OCI-LY7 (cell line): ENCODE measurements at regions not wholly inside any gene's neighbourhood (a gene's known extent, or its start where the extent isn't known, plus 50 kb on each side); places are given as distances from the start of the nearest gene placed in this dataset.

ENCODE experiments used
- BruUV-seq: library from RNA; stranded (reverse); fragments of 400-500 nt; replicated peaks from 2 replicates; lab custom pipeline; 2021; lab: Mats Ljungman, UMichigan
- CTCF ChIA-PET: fragments of 300-600 bp; sonication (Branson Sonifier 250); formaldehyde crosslinking; loops from one replicate; lab custom pipeline; 2022; ENCODE audit warnings: antibody characterized with exemption; ENCODE audit not compliant: unreplicated experiment; lab: Charles Lee
- POLR2A ChIA-PET: fragments of 300-600 bp; sonication (Branson Sonifier 250); formaldehyde crosslinking; loops from one replicate; lab custom pipeline; 2022; ENCODE audit warnings: antibody characterized with exemption; lab: Charles Lee
- DNase-seq: peaks from one replicate; pipeline ENCODE4 v3.0.0-alpha.2; 2015; ENCODE audit warnings: low spot score
- H2AFZ ChIP-seq: fragments of 200-600 bp; sonication (generic), shearing (Covaris generic); 2 replicates; pipeline ENCODE4 v1.6.1; 2014; ENCODE audit warnings: mild to moderate bottlenecking, antibody characterized with exemption, low read length, moderate library complexity
- H3K27ac ChIP-seq: fragments of 200-600 bp; sonication (generic); 2 replicates; pipeline ENCODE4 v1.5.1; 2014; ENCODE audit warnings: mixed run types, low read depth, mild to moderate bottlenecking, moderate library complexity, low read length, inconsistent platforms; ENCODE audit not compliant: poor library complexity, severe bottlenecking
- H3K36me3 ChIP-seq: fragments of 200-600 bp; sonication (generic); 2 replicates; pipeline ENCODE4 v1.6.1; 2014; ENCODE audit warnings: mild to moderate bottlenecking, antibody characterized with exemption, low read length, moderate library complexity, mixed read lengths; ENCODE audit not compliant: insufficient read depth
- H3K4me1 ChIP-seq: fragments of 200-600 bp; sonication (generic); 2 replicates; pipeline ENCODE4 v1.5.1; 2014; ENCODE audit warnings: mild to moderate bottlenecking, low read length; ENCODE audit not compliant: insufficient read depth, poor library complexity, severe bottlenecking
- H3K4me2 ChIP-seq: fragments of 200-600 bp; sonication (generic); 2 replicates; pipeline ENCODE4 v1.6.1; 2014; ENCODE audit warnings: mild to moderate bottlenecking, low read length
- H3K4me3 ChIP-seq: fragments of 200-600 bp; sonication (generic); 2 replicates; pipeline ENCODE4 v1.5.1; 2014; ENCODE audit warnings: mild to moderate bottlenecking, low read depth, low read length; ENCODE audit not compliant: poor library complexity, severe bottlenecking
- H3K79me2 ChIP-seq: fragments of 200-600 bp; sonication (generic); 2 replicates; pipeline ENCODE4 v1.6.1; 2016; ENCODE audit warnings: low read depth, mild to moderate bottlenecking, low read length, moderate library complexity, mixed read lengths; ENCODE audit not compliant: insufficient read depth
- H3K9me2 ChIP-seq: fragments of 200-600 bp; sonication (generic); 2 replicates; pipeline ENCODE4 v1.6.1; 2016; ENCODE audit warnings: mild to moderate bottlenecking, low read length, mixed read lengths; ENCODE audit not compliant: insufficient read depth
- H3K9me3 ChIP-seq: fragments of 200-600 bp; sonication (generic); 2 replicates; pipeline ENCODE4 v1.6.1; 2014; ENCODE audit warnings: mild to moderate bottlenecking, mixed run types, low read length, mixed read lengths
- H4K20me1 ChIP-seq: fragments of 200-600 bp; sonication (generic); 2 replicates; pipeline ENCODE4 v1.6.1; 2014; ENCODE audit warnings: mild to moderate bottlenecking, antibody characterized with exemption, low read length, moderate library complexity, mixed read lengths; ENCODE audit not compliant: insufficient read depth
- CTCF ChIP-seq: fragments of 200-600 bp; sonication (generic); conservative IDR thresholded peaks from 2 replicates; pipeline ENCODE4 v1.5.1; 2014; ENCODE audit warnings: mild to moderate bottlenecking, antibody characterized with exemption, low read length, moderate library complexity, mixed read lengths
- EZH2phosphoT487 ChIP-seq: fragments of 200-600 bp; sonication (generic); IDR thresholded peaks from 2 replicates; pipeline ENCODE4 v1.6.1; 2018; ENCODE audit warnings: low read depth, borderline replicate concordance, mild to moderate bottlenecking, mixed run types, antibody characterized with exemption, low read length, moderate library complexity, mixed read lengths
- intact Hi-C: fragments of 100-400 bp; cut with micrococcal nuclease; formaldehyde crosslinking; loops from one replicate; pipeline ENCODE4 v1.10.0; 2022; ENCODE audit not compliant: unreplicated experiment

GRCh38 chr5:96250782-96251181 lies 182.3 kb downstream of the PCSK1 start:
- H3K9me3 ChIP-seq, result no peaks in the 10 kb centered on the region
- H2AFZ ChIP-seq, result no peak overlapping the region
- CTCF ChIA-PET, result no interaction called here
- no peaks in the 10 kb centered on the region for H3K79me2 ChIP-seq
- H3K36me3 ChIP-seq, result no peaks in the 10 kb centered on the region
- no peak overlapping the region for H3K4me2 ChIP-seq
- no peaks in the 10 kb centered on the region for H4K20me1 ChIP-seq
- TF ChIP-seq EZH2phosphoT487 (no peak), CTCF (no peak)
- H3K27ac ChIP-seq, result no peak overlapping the region
- intact Hi-C loops, result no loop called here
- no peaks in the 10 kb centered on the region for H3K9me2 ChIP-seq
- H3K4me1 ChIP-seq, result no peaks in the 10 kb centered on the region
- POLR2A ChIA-PET, result no interaction called here
- BruUV-seq, result no TSS peak
- DNase-seq, result no peak
- H3K4me3 ChIP-seq, result no peak overlapping the region

- H4K20me1 ChIP-seq, result no peaks in the 10 kb centered on the region
- H3K36me3 ChIP-seq, result no peaks in the 10 kb centered on the region
- TF ChIP-seq EZH2phosphoT487, result no peak
- no peak for TF ChIP-seq CTCF
- no peak overlapping the region for H3K4me2 ChIP-seq
- H2AFZ ChIP-seq, result no peak overlapping the region
- H3K79me2 ChIP-seq, result no peaks in the 10 kb centered on the region
- H3K9me3 ChIP-seq, result no peaks in the 10 kb centered on the region
- intact Hi-C loops, result no loop called here
- CTCF ChIA-PET, result no interaction called here
- H3K9me2 ChIP-seq, result no peaks in the 10 kb centered on the region
- H3K27ac ChIP-seq, result no peak overlapping the region
- no peak overlapping the region for H3K4me3 ChIP-seq
- DNase-seq, result no peak
- POLR2A ChIA-PET, result interaction anchor here (0.7 kb wide), 1 partner anchor 75 kb away, joined by 3 read pairs; no protein-coding TSS in a partner anchor
- BruUV-seq, result no TSS peak
- H3K4me1 ChIP-seq, result no peaks in the 10 kb centered on the region
Measured at GRCh38 chr5:96248131-96248530, 184.9 kb downstream of the PCSK1 start.

- CTCF ChIA-PET, result no interaction called here
- no peaks in the 10 kb centered on the region for H3K4me1 ChIP-seq
- H3K36me3 ChIP-seq, result no peaks in the 10 kb centered on the region
- POLR2A ChIA-PET, result no interaction called here
- no peak for TF ChIP-seq EZH2phosphoT487
- no peak for TF ChIP-seq CTCF
- no TSS peak for BruUV-seq
- no peaks in the 10 kb centered on the region for H3K79me2 ChIP-seq
- H2AFZ ChIP-seq, result no peak overlapping the region
- H3K9me3 ChIP-seq, result no peaks in the 10 kb centered on the region
- no peak overlapping the region for H3K4me2 ChIP-seq
- DNase-seq, result no peak
- no peak overlapping the region for H3K4me3 ChIP-seq
- no peak overlapping the region for H3K27ac ChIP-seq
- H3K9me2 ChIP-seq, result no peaks in the 10 kb centered on the region
- intact Hi-C loops, result no loop called here
- no peaks in the 10 kb centered on the region for H4K20me1 ChIP-seq
Measured at GRCh38 chr5:96247708-96248107, 185.3 kb downstream of the PCSK1 start.
